Heart left ventricle (tissue), 16 donors: ENCODE measurements at regions not wholly inside any gene's neighbourhood (a gene's known extent, or its start where the extent isn't known, plus 50 kb on each side); places are given as distances from the start of the nearest gene placed in this dataset.

Source experiments
- ATAC-seq, 4 donors: fragments of 200-7000 bp; cut with Tn5 transposase; one replicate each; pipeline ENCODE4 v1.9.1; 2020 to 2022; ENCODE audit warnings: moderate library complexity in 4 of 4, mild to moderate bottlenecking in 3 of 4, moderate number of reproducible peaks in 1 of 4
- DNase-seq, 5 donors: peaks; one replicate each; pipeline ENCODE4 v3.0.0-alpha.2; 2020
- H3K27ac ChIP-seq, 12 donors: fragments of 200-600 bp; sonication (generic) in 4 of 12; one replicate each; pipeline versions ENCODE4 v1.5.0 to v1.8.0; 2016 to 2022; ENCODE audit warnings: mild to moderate bottlenecking in 2 of 12
- H3K27me3 ChIP-seq, 9 donors: fragments of 200-600 bp; sonication (generic) in 2 of 9; one replicate each; pipeline versions ENCODE4 v1.5.1 to v1.8.0; 2016 to 2022; ENCODE audit warnings: mild to moderate bottlenecking in 3 of 9
- H3K36me3 ChIP-seq, 9 donors: fragments of 200-600 bp; sonication (generic) in 2 of 9; one replicate each; pipeline versions ENCODE4 v1.5.0 to v1.8.0; 2018 to 2022; ENCODE audit warnings: mild to moderate bottlenecking in 2 of 9
- H3K4me1 ChIP-seq, 12 donors: fragments of 200-600 bp; sonication (generic) in 4 of 12; one replicate each; pipeline versions ENCODE4 v1.5.0 to v1.8.0; 2016 to 2022; ENCODE audit warnings: mild to moderate bottlenecking in 3 of 12
- H3K4me3 ChIP-seq, 12 donors: fragments of 200-600 bp; sonication (generic) in 4 of 12; one replicate each; pipeline versions ENCODE4 v1.5.0 to v1.8.0; 2017 to 2022; ENCODE audit warnings: mild to moderate bottlenecking in 9 of 12, moderate library complexity in 4 of 12
- H3K9me3 ChIP-seq, 12 donors: fragments of 200-600 bp; sonication (generic) in 4 of 12; one replicate each; pipeline versions ENCODE4 v1.5.0 to v1.8.0; 2016 to 2022; ENCODE audit warnings: mild to moderate bottlenecking in 1 of 12
- CTCF ChIP-seq, 12 donors: fragments of 200-600 bp; sonication (generic) in 4 of 12; IDR thresholded peaks; one replicate each; pipeline versions ENCODE4 v1.5.0 to v1.8.0; 2018 to 2022; ENCODE audit warnings: antibody characterized with exemption in 12 of 12, mild to moderate bottlenecking in 5 of 12
- POLR2A ChIP-seq, 2 donors: fragments of 450-650 bp; IDR thresholded peaks; one replicate each; pipeline ENCODE4 v1.6.1; 2017; ENCODE audit warnings: antibody characterized with exemption in 2 of 2, mild to moderate bottlenecking in 2 of 2, moderate library complexity in 2 of 2
- WGBS, 4 donors: extraction: QIAGEN DNeasy Blood & Tissue Kit in 2 of 4; methylation state at CpG; one replicate each; pipeline versions ENCODE4 v1.1.5 to v1.1.7; 2013 to 2018; 5-methylcytosine and 5-hydroxymethylcytosine counted together
- intact Hi-C, 10 donors: fragments of 100-400 bp; cut with DNase I; formaldehyde crosslinking; loops; one replicate each; pipeline versions ENCODE4 v1.11.1 to v1.14.2; 2022
- donor health status: ischemic (EF 13 %, LVEDD 7.1; RV severe dilation, severe dysfunction).
- donor health status: healthy with polysubstance abuse.
- donor health status: DM: no; HTN: yes; CAD: no.
- donor health status: DM: no; HTN: no; CAD: no.
- donor health status: ischemic (EF 25% LVEDD 6.9; RV normal size, moderate dysfunction).
- donor health status: ischemic (EF 25% LVEDD 5.7; RV mildly dilated, moderate dysfunction).
- donor health status: healthy.
- donor health status: DM: yes; HTN: yes; CAD: no.
- donor health status: ischemic (EF 35%, LVEDD 5.7; RV mildly dilated, moderate dysfunction).
- donor health status: nonischemic (EF 11% LVEDD 7.7; RV severe dilation, severe dysfunction).
- donor health status: DM: yes; HTN: yes; CAD: no.
- donor health status: PGD.
- donor health status: ischemic (EF 29% LVEDD 5.4; RV normal size, mild dysfunction).
- donor health status: nonischemic (EF 23%, LVEDD 6.1; RV moderate dilation, normal function).

GRCh38 chr9:107894572-107895261 is 405.1 kb upstream of the KLF4 start:
- peak in 1 of 4 donors; percentile 16 for ATAC-seq
- Histone ChIP-seq H3K4me1 (peaks cover 0 to 7% (median 0%) of the 10 kb centered on the region in 12 donors), H3K27me3 (no peaks in the 10 kb centered on the region), H3K36me3 (no peaks in the 10 kb centered on the region), H3K27ac (no peak overlapping the region), H3K9me3 (peaks cover 0 to 8% (median 0%) of the 10 kb centered on the region in 12 donors), H3K4me3 (no peak overlapping the region)
- WGBS, 4 donors = 72 to 79% (median 76%) methylated on average over 11 of the region's 11 CpGs
- peak in 1 of 5 donors; percentile 32 for DNase-seq
- TF ChIP-seq CTCF (IDR thresholded peaks at IDR 0.05) (no peak), POLR2A (IDR thresholded peaks at IDR 0.05) (no peak)
- intact Hi-C loops = no loop called here

GRCh38 chr9:107890921-107891465 is 401.4 kb upstream of the KLF4 start:
- H3K36me3 ChIP-seq = no peaks in the 10 kb centered on the region
- H3K9me3 ChIP-seq = peaks cover 0 to 8% (median 0%) of the 10 kb centered on the region in 12 donors
- H3K27ac ChIP-seq = no peak overlapping the region
- intact Hi-C loops = no loop called here
- no peak overlapping the region for H3K4me3 ChIP-seq
- no peaks in the 10 kb centered on the region for H3K27me3 ChIP-seq
- DNase-seq (no peak), ATAC-seq (no peak)
- TF ChIP-seq CTCF (IDR thresholded peaks at IDR 0.05) (no peak), POLR2A (IDR thresholded peaks at IDR 0.05) (no peak)
- H3K4me1 ChIP-seq = peaks cover 0 to 7% (median 0%) of the 10 kb centered on the region in 12 donors
- 92 to 97% (median 94%) methylated on average over 3 of the region's 3 CpGs for WGBS, 4 donors

DNA sequence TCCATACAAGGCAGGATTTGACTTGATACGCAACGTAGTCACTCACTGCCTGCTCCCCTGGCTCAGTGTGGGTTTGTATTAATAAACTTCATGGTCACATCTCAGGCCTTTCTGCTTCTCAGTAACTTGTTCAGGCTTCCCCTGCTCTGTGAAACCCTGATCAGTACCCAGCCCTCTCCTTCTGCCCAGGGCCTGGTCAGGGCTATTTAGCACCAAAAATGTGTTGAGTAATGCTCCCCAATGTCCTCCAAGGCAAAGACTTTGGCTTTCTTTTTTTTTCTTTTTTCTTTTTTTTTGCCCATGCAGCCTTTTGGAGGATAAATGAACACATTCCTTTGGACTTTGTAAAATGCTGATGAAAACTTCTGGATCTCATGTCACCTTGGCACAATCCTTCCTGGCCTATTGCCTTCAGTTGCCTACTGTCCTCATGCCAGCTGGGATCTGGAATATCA is 399.2 kb upstream of the KLF4 start:
- H3K27ac ChIP-seq = no peak overlapping the region
- no peak for ATAC-seq
- H3K9me3 ChIP-seq = peaks cover 0 to 8% (median 0%) of the 10 kb centered on the region in 12 donors
- 94 to 99% (median 95%) methylated on average over 2 of the region's 2 CpGs for WGBS, 4 donors
- H3K27me3 ChIP-seq = no peaks in the 10 kb centered on the region
- no peak for DNase-seq
- H3K4me1 ChIP-seq = peaks cover 0 to 7% (median 0%) of the 10 kb centered on the region in 12 donors
- no peaks in the 10 kb centered on the region for H3K36me3 ChIP-seq
- intact Hi-C loops = no loop called here
- TF ChIP-seq POLR2A (IDR thresholded peaks at IDR 0.05) (no peak), CTCF (IDR thresholded peaks at IDR 0.05) (no peak)
- no peak overlapping the region for H3K4me3 ChIP-seq

- no peaks in the 10 kb centered on the region for H3K27me3 ChIP-seq
- no peak overlapping the region for H3K4me3 ChIP-seq
- intact Hi-C loops = no loop called here
- peaks cover 0 to 8% (median 0%) of the 10 kb centered on the region in 12 donors for H3K9me3 ChIP-seq
- peaks cover 0 to 13% (median 0%) of the 10 kb centered on the region in 12 donors for H3K4me1 ChIP-seq
- no peak for TF ChIP-seq POLR2A (IDR thresholded peaks at IDR 0.05)
- no peak for TF ChIP-seq CTCF (IDR thresholded peaks at IDR 0.05)
- DNase-seq = no peak
- no peaks in the 10 kb centered on the region for H3K36me3 ChIP-seq
- no peak overlapping the region for H3K27ac ChIP-seq
- ATAC-seq = no peak
Measured at GRCh38 chr9:107886826-107887225, 397.3 kb upstream of the KLF4 start.
